Neuronal stem cell (in vitro differentiated cells): ENCODE measurements at regions not wholly inside any gene's neighbourhood (a gene's known extent, or its start where the extent isn't known, plus 50 kb on each side); places are given as distances from the start of the nearest gene placed in this dataset.

Experiments
- DNase-seq: peaks from one replicate; pipeline ENCODE4 v3.0.0-alpha.2; 2013; ENCODE audit warnings: low spot score
- H2AFZ ChIP-seq: one replicate; pipeline ENCODE4 v1.6.1; 2013; ENCODE audit warnings: mild to moderate bottlenecking, low read length, inconsistent platforms
- H2AK5ac ChIP-seq: 2 replicates; pipeline ENCODE4 v1.6.1; 2013; ENCODE audit warnings: low read depth, mild to moderate bottlenecking, inconsistent platforms, low read length, moderate library complexity, mixed read lengths
- H2BK120ac ChIP-seq: 2 replicates; pipeline ENCODE4 v1.6.1; 2013; ENCODE audit warnings: low read depth, mild to moderate bottlenecking, inconsistent platforms, low read length, moderate library complexity, mixed read lengths
- H2BK12ac ChIP-seq: one replicate; pipeline ENCODE4 v1.6.1; 2013; ENCODE audit warnings: low read length, inconsistent platforms
- H2BK15ac ChIP-seq: 2 replicates; pipeline ENCODE4 v1.6.1; 2013; ENCODE audit warnings: mild to moderate bottlenecking, low read length, inconsistent platforms, mixed read lengths
- H2BK5ac ChIP-seq: one replicate; pipeline ENCODE4 v1.6.1; 2013; ENCODE audit warnings: inconsistent platforms, mild to moderate bottlenecking, low read length, moderate library complexity
- H3K14ac ChIP-seq: one replicate; pipeline ENCODE4 v1.6.1; 2013; ENCODE audit warnings: low read length, inconsistent platforms
- H3K18ac ChIP-seq: 2 replicates; pipeline ENCODE4 v1.6.1; 2013; ENCODE audit warnings: low read length, inconsistent platforms
- H3K23ac ChIP-seq: 2 replicates; pipeline ENCODE4 v1.6.1; 2013; ENCODE audit warnings: low read depth, mild to moderate bottlenecking, mixed read lengths, low read length, inconsistent platforms; ENCODE audit not compliant: poor library complexity
- H3K27ac ChIP-seq: replicated peaks from 3 replicates; pipeline ENCODE4 v1.5.1; 2013; ENCODE audit warnings: low read length, inconsistent platforms
- H3K27me3 ChIP-seq, 3 experiments: 2 replicates each; pipeline ENCODE4 v1.6.1; 2013; ENCODE audit warnings: low read length in 3 of 3, mild to moderate bottlenecking in 2 of 3, inconsistent platforms in 1 of 3, low read depth in 1 of 3, mixed read lengths in 1 of 3, moderate library complexity in 1 of 3; ENCODE audit not compliant: control insufficient read depth in 3 of 3, insufficient read depth in 3 of 3
- H3K36me3 ChIP-seq, 2 donors: replicated peaks in 1 of 2; 2 replicates each; pipeline ENCODE4 v1.6.1; 2013; ENCODE audit warnings: low read length in 2 of 2; ENCODE audit not compliant: control insufficient read depth in 2 of 2, insufficient read depth in 2 of 2
- H3K4ac ChIP-seq: 2 replicates; pipeline ENCODE4 v1.6.1; 2013; ENCODE audit warnings: inconsistent platforms, mild to moderate bottlenecking, low read length, moderate library complexity
- H3K4me1 ChIP-seq, 2 donors: 1 replicate in 1 of 2; 2 replicates in 1 of 2; pipeline ENCODE4 v1.6.1; 2013; ENCODE audit warnings: low read length in 2 of 2, low read depth in 1 of 2; ENCODE audit not compliant: control insufficient read depth in 2 of 2, insufficient read depth in 1 of 2
- H3K4me2 ChIP-seq: one replicate; pipeline ENCODE4 v1.6.1; 2013; ENCODE audit warnings: mild to moderate bottlenecking, low read length, inconsistent platforms; ENCODE audit not compliant: insufficient read depth, poor library complexity, severe bottlenecking
- H3K4me3 ChIP-seq, 2 donors: 2 replicates each; pipeline ENCODE4 v1.5.1; 2013; ENCODE audit warnings: low read length in 2 of 2, mild to moderate bottlenecking in 2 of 2, inconsistent platforms in 1 of 2, moderate library complexity in 1 of 2
- H3K79me1 ChIP-seq: one replicate; pipeline ENCODE4 v1.6.1; 2013; ENCODE audit warnings: low read depth, mild to moderate bottlenecking, inconsistent platforms, low read length, moderate library complexity
- H3K9ac ChIP-seq: one replicate; pipeline ENCODE4 v1.6.1; 2013; ENCODE audit warnings: mild to moderate bottlenecking, low read depth, low read length, inconsistent platforms; ENCODE audit not compliant: poor library complexity
- H3K9me3 ChIP-seq, 2 donors: replicated peaks in 1 of 2; 2 replicates each; pipeline versions ENCODE3 to v1.6.1; 2013; ENCODE audit warnings: low read length in 2 of 2, mild to moderate bottlenecking in 2 of 2, inconsistent platforms in 1 of 2, low read depth in 1 of 2, mixed read lengths in 1 of 2, moderate library complexity in 1 of 2; ENCODE audit not compliant: control insufficient read depth in 2 of 2, insufficient read depth in 1 of 2
- H4K8ac ChIP-seq: one replicate; pipeline ENCODE4 v1.6.1; 2013; ENCODE audit warnings: low read depth, mild to moderate bottlenecking, inconsistent platforms, low read length, moderate library complexity
- H4K91ac ChIP-seq: one replicate; pipeline ENCODE4 v1.6.1; 2013; ENCODE audit warnings: low read length, low read depth, mild to moderate bottlenecking, inconsistent platforms; ENCODE audit not compliant: poor library complexity
- WGBS, 2 donors: extraction: QIAGEN DNeasy Blood & Tissue Kit; methylation state at CpG; one replicate each; pipeline ENCODE4 v1.1.7; 2013; ENCODE audit warnings: missing lambda C conversion rate in 2 of 2, mixed read lengths in 1 of 2; ENCODE audit not compliant: insufficient read length in 2 of 2, insufficient replicate concordance in 1 of 2; ENCODE audit errors: extremely low coverage in 2 of 2; 5-methylcytosine and 5-hydroxymethylcytosine counted together

GRCh38 chr4:3715855-3716630, 50.1 kb upstream of the ADRA2C start:
- Histone ChIP-seq H3K4me2 (no peak overlapping the region), H3K23ac (no peak overlapping the region), H3K9ac (no peak overlapping the region), H2AFZ (no peak overlapping the region), H3K9me3 (peaks cover 3 to 11% of the 10 kb centered on the region in 2 donors), H3K18ac (peak overlapping the region; percentile 72), H2BK5ac (no peak overlapping the region), H3K4me1 (peaks cover 4 to 12% of the 10 kb centered on the region in 2 donors), H4K8ac (no peak overlapping the region), H2AK5ac (peak overlapping the region; percentile 57), H3K27ac (no peak overlapping the region), H3K4ac (no peak overlapping the region), H4K91ac (no peak overlapping the region), H2BK12ac (no peak overlapping the region), H2BK15ac (no peak overlapping the region), H3K79me1 (peaks cover 2% of the 10 kb centered on the region), H3K27me3 (peaks cover 0 to 21% (median 5%) of the 10 kb centered on the region in 3 experiments), H3K4me3 (no peak overlapping the region), H3K36me3 (peaks cover 0 to 3% of the 10 kb centered on the region in 2 donors), H3K14ac (peak overlapping the region; percentile 22), H2BK120ac (no peak overlapping the region)
- WGBS, 2 donors, result no CpG with 5 or more reads among the region's 23 CpGs
- no peak for DNase-seq

GRCh38 chr4:3715061-3715854, 50.9 kb upstream of the ADRA2C start:
- Histone ChIP-seq H2BK12ac (no peak overlapping the region), H2BK15ac (no peak overlapping the region), H2AK5ac (peak overlapping the region; percentile 57), H3K36me3 (peaks cover 0 to 3% of the 10 kb centered on the region in 2 donors), H2AFZ (no peak overlapping the region), H2BK120ac (no peak overlapping the region), H3K4me2 (no peak overlapping the region), H3K9ac (no peak overlapping the region), H3K4me1 (peaks cover 11 to 16% of the 10 kb centered on the region in 2 donors), H3K27ac (no peak overlapping the region), H3K4ac (no peak overlapping the region), H4K8ac (no peak overlapping the region), H3K27me3 (peaks cover 0 to 14% (median 5%) of the 10 kb centered on the region in 3 experiments), H2BK5ac (no peak overlapping the region), H3K14ac (peak overlapping the region; percentile 22), H3K18ac (peak overlapping the region; percentile 57), H3K4me3 (peak overlapping the region in 1 of 2 donors; percentile 67), H4K91ac (no peak overlapping the region), H3K9me3 (peaks cover 3 to 11% of the 10 kb centered on the region in 2 donors), H3K79me1 (peaks cover 2% of the 10 kb centered on the region), H3K23ac (no peak overlapping the region)
- DNase-seq, result no peak
- no CpG with 5 or more reads among the region's 23 CpGs for WGBS, 2 donors

- Histone ChIP-seq H3K36me3 (peaks cover 0 to 3% of the 10 kb centered on the region in 2 donors), H3K9ac (peak overlapping the region; percentile 1), H3K9me3 (peaks cover 3 to 11% of the 10 kb centered on the region in 2 donors), H3K14ac (peak overlapping the region; percentile 59), H2BK15ac (no peak overlapping the region), H3K23ac (no peak overlapping the region), H2AK5ac (no peak overlapping the region), H2AFZ (no peak overlapping the region), H2BK5ac (no peak overlapping the region), H3K4me1 (peaks cover 14 to 19% of the 10 kb centered on the region in 2 donors), H2BK120ac (no peak overlapping the region), H3K4me3 (peak overlapping the region in 1 of 2 donors; percentile 67), H3K79me1 (peaks cover 2% of the 10 kb centered on the region), H2BK12ac (no peak overlapping the region), H4K8ac (no peak overlapping the region), H4K91ac (no peak overlapping the region), H3K18ac (no peak overlapping the region), H3K4me2 (no peak overlapping the region), H3K27me3 (peaks cover 0 to 9% (median 5%) of the 10 kb centered on the region in 3 experiments), H3K27ac (no peak overlapping the region), H3K4ac (no peak overlapping the region)
- DNase-seq, result no peak
- WGBS, 2 donors, result no CpG with 5 or more reads among the region's 4 CpGs
Observed at GRCh38 chr4:3714642-3715001, 51.6 kb upstream of the ADRA2C start.
